Heart left ventricle (tissue), 13 donors: ENCODE measurements at regions not wholly inside any gene's neighbourhood (a gene's known extent, or its start where the extent isn't known, plus 50 kb on each side); places are given as distances from the start of the nearest gene placed in this dataset.

Experiments
- POLR2A ChIP-seq, 2 donors: fragments of 450-650 bp; IDR thresholded peaks; one replicate each; pipeline ENCODE4 v1.6.1; 2017; ENCODE audit warnings: antibody characterized with exemption in 2 of 2, mild to moderate bottlenecking in 2 of 2, moderate library complexity in 2 of 2
- TF ChIP-seq, protein P1 (sequence below), 12 donors: fragments of 200-600 bp; sonication (generic) in 4 of 12; IDR thresholded peaks; one replicate each; pipeline versions ENCODE4 v1.5.0 to v1.8.0; 2018 to 2022; ENCODE audit warnings: antibody characterized with exemption in 12 of 12, mild to moderate bottlenecking in 5 of 12
- donor health status: ischemic (EF 13 %, LVEDD 7.1; RV severe dilation, severe dysfunction).
- donor health status: DM: no; HTN: yes; CAD: no.
- donor health status: DM: no; HTN: no; CAD: no.
- donor health status: ischemic (EF 25% LVEDD 6.9; RV normal size, moderate dysfunction).
- donor health status: ischemic (EF 25% LVEDD 5.7; RV mildly dilated, moderate dysfunction).
- donor health status: ischemic (EF 35%, LVEDD 5.7; RV mildly dilated, moderate dysfunction).
- donor health status: nonischemic (EF 11% LVEDD 7.7; RV severe dilation, severe dysfunction).
- donor health status: DM: yes; HTN: yes; CAD: no.
- donor health status: PGD.
- donor health status: ischemic (EF 29% LVEDD 5.4; RV normal size, mild dysfunction).
- donor health status: nonischemic (EF 23%, LVEDD 6.1; RV moderate dilation, normal function).

DNA sequence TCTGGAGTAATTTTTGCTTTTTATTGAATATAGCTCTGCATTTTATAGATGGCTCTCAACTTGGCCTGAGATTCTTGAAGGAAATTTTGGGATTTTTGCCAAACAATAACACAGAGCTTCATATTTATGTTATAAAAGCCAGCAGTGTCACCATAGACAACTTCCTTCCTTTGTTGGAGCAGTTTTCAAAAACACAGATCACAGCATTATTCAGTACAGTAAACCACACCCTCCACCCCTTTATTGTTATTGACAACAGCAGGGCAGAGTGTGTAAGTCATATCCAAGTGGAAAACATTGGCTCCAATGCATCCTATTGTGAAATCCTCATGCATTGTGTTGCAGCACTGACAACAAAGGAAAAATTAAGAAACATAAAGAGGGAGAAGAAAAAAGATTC, 62.6 kb upstream of the PRSS23 start:
- TF ChIP-seq, protein P1, sequence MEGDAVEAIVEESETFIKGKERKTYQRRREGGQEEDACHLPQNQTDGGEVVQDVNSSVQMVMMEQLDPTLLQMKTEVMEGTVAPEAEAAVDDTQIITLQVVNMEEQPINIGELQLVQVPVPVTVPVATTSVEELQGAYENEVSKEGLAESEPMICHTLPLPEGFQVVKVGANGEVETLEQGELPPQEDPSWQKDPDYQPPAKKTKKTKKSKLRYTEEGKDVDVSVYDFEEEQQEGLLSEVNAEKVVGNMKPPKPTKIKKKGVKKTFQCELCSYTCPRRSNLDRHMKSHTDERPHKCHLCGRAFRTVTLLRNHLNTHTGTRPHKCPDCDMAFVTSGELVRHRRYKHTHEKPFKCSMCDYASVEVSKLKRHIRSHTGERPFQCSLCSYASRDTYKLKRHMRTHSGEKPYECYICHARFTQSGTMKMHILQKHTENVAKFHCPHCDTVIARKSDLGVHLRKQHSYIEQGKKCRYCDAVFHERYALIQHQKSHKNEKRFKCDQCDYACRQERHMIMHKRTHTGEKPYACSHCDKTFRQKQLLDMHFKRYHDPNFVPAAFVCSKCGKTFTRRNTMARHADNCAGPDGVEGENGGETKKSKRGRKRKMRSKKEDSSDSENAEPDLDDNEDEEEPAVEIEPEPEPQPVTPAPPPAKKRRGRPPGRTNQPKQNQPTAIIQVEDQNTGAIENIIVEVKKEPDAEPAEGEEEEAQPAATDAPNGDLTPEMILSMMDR (IDR thresholded peaks at IDR 0.05): no peak
- TF ChIP-seq POLR2A (IDR thresholded peaks at IDR 0.05): no peak
